HFFc6 (cell line): ENCODE measurements at regions not wholly inside any gene's neighbourhood (a gene's known extent, or its start where the extent isn't known, plus 50 kb on each side); places are given as distances from the start of the nearest gene placed in this dataset.

Experiments used
- DNase-seq: peaks from one replicate; pipeline ENCODE4 v3.0.0-alpha.2; 2018
- H3K27ac Mint-ChIP-seq: 2 replicates; pipeline ENCODE4 v1.8.0; 2020; ENCODE audit warnings: mild to moderate bottlenecking, mixed read lengths
- H3K27me3 Mint-ChIP-seq: 2 replicates; pipeline ENCODE4 v1.8.0; 2021; ENCODE audit warnings: mild to moderate bottlenecking, moderate library complexity, mixed read lengths; ENCODE audit not compliant: insufficient read depth
- H3K36me3 Mint-ChIP-seq: 2 replicates; pipeline ENCODE4 v1.8.0; 2021; ENCODE audit warnings: low read depth, mixed read lengths
- H3K4me1 Mint-ChIP-seq: 2 replicates; pipeline ENCODE4 v1.8.0; 2020; ENCODE audit warnings: low read depth, mixed read lengths
- H3K4me3 Mint-ChIP-seq: 2 replicates; pipeline ENCODE4 v1.8.0; 2020; ENCODE audit warnings: mild to moderate bottlenecking, moderate library complexity, mixed read lengths
- H3K9me3 Mint-ChIP-seq: 2 replicates; pipeline ENCODE4 v1.8.0; 2020; ENCODE audit warnings: mild to moderate bottlenecking, mixed read lengths
- TF ChIP-seq, protein P1 (sequence below): fragments of 200-600 bp; sonication (generic); IDR thresholded peaks from 2 replicates; pipeline ENCODE4 v1.5.0; 2021; ENCODE audit warnings: antibody characterized with exemption, mild to moderate bottlenecking

DNA sequence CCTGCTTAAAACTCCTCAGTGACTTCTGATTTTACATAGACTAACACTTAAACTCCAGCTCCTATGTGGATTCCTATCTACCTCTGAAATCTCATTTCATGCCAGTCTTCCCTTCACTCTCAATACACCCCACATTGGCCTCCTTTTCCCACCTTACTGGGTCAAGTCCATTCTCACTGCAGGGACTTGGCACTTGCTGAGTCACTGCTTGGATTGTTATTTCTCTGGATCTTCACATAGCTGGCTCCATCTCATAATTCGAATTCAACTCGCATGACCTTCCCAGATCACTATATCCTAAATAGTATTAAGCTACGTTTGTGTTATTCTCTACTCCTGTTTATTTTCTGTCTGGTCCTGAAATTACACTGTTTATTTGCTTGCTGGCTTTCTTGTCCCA, 59.6 kb upstream of the FRMD4B start:
- peaks cover 1% of the 10 kb centered on the region; the same call in 1 of the 2 replicates for H3K27me3 Mint-ChIP-seq
- H3K4me1 Mint-ChIP-seq: peaks cover 16% of the 10 kb centered on the region
- H3K36me3 Mint-ChIP-seq: no peaks in the 10 kb centered on the region
- DNase-seq: no peak
- H3K27ac Mint-ChIP-seq: no peak overlapping the region
- TF ChIP-seq, protein P1, sequence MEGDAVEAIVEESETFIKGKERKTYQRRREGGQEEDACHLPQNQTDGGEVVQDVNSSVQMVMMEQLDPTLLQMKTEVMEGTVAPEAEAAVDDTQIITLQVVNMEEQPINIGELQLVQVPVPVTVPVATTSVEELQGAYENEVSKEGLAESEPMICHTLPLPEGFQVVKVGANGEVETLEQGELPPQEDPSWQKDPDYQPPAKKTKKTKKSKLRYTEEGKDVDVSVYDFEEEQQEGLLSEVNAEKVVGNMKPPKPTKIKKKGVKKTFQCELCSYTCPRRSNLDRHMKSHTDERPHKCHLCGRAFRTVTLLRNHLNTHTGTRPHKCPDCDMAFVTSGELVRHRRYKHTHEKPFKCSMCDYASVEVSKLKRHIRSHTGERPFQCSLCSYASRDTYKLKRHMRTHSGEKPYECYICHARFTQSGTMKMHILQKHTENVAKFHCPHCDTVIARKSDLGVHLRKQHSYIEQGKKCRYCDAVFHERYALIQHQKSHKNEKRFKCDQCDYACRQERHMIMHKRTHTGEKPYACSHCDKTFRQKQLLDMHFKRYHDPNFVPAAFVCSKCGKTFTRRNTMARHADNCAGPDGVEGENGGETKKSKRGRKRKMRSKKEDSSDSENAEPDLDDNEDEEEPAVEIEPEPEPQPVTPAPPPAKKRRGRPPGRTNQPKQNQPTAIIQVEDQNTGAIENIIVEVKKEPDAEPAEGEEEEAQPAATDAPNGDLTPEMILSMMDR: no peak
- peak overlapping the region; percentile 84 for H3K4me3 Mint-ChIP-seq
- H3K9me3 Mint-ChIP-seq: no peaks in the 10 kb centered on the region

- Mint-ChIP-seq H3K36me3 (no peaks in the 10 kb centered on the region), H3K4me3 (peak overlapping the region; percentile 84), H3K27me3 (peaks cover 1% of the 10 kb centered on the region; the same call in 1 of the 2 replicates), H3K27ac (no peak overlapping the region), H3K4me1 (peaks cover 16% of the 10 kb centered on the region), H3K9me3 (no peaks in the 10 kb centered on the region)
- TF ChIP-seq, protein P1: no peak
- DNase-seq: peak; percentile 17
These were observed 59.1 kb upstream of the FRMD4B start for GRCh38 chr3:69445024-69445423.

- TF ChIP-seq, protein P1: no peak
- Mint-ChIP-seq H3K4me1 (peaks cover 21% of the 10 kb centered on the region), H3K9me3 (no peaks in the 10 kb centered on the region), H3K27me3 (peaks cover 1% of the 10 kb centered on the region; the same call in 1 of the 2 replicates), H3K36me3 (no peaks in the 10 kb centered on the region), H3K27ac (no peak overlapping the region), H3K4me3 (no peak overlapping the region)
- peak; percentile 29 for DNase-seq
These were observed 57.6 kb upstream of the FRMD4B start for GRCh38 chr3:69443457-69443920.

- Mint-ChIP-seq H3K27ac (no peak overlapping the region), H3K27me3 (peaks cover 1% of the 10 kb centered on the region; the same call in 1 of the 2 replicates), H3K9me3 (no peaks in the 10 kb centered on the region), H3K36me3 (no peaks in the 10 kb centered on the region), H3K4me1 (peaks cover 21% of the 10 kb centered on the region), H3K4me3 (no peak overlapping the region)
- DNase-seq: no peak
- TF ChIP-seq, protein P1: no peak
These were observed 57.0 kb upstream of the FRMD4B start for GRCh38 chr3:69442771-69443311.

DNA sequence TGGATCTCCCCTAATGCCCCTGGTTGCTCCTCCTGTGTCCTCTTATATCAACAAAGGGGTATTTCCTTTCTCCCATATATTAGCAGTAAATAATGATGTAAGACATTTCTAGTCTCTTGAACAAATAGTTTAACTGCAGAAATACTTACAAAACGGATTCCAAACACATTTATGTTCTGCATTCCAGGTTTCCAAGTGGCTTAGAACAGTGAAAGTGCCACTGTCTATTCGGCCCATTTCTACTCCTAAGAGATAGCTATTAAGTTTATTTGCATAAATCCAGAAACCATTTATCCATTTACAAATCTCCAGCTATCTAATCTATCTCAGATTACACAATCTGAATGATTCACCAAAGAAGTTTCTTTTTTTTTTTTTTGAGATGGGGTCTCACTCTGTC, 55.8 kb upstream of the FRMD4B start:
- peaks cover 1% of the 10 kb centered on the region; the same call in 1 of the 2 replicates for H3K27me3 Mint-ChIP-seq
- DNase-seq: no peak
- no peak overlapping the region for H3K27ac Mint-ChIP-seq
- H3K4me3 Mint-ChIP-seq: no peak overlapping the region
- H3K9me3 Mint-ChIP-seq: no peaks in the 10 kb centered on the region
- TF ChIP-seq, protein P1: no peak
- H3K36me3 Mint-ChIP-seq: no peaks in the 10 kb centered on the region
- peaks cover 21% of the 10 kb centered on the region for H3K4me1 Mint-ChIP-seq
